Left lung (tissue), 4 donors: ENCODE measurements at regions not wholly inside any gene's neighbourhood (a gene's known extent, or its start where the extent isn't known, plus 50 kb on each side); places are given as distances from the start of the nearest gene placed in this dataset.

Experiments used
- ATAC-seq: fragments of 200-7000 bp; cut with Tn5 transposase; one replicate; pipeline ENCODE4 v1.9.1; 2020; ENCODE audit warnings: moderate library complexity
- DNase-seq, 4 donors: peaks; one replicate each; pipeline ENCODE4 v3.0.0-alpha.2; 2013 to 2020
- H3K27ac ChIP-seq, 2 donors: fragments of 200-600 bp; sonication (generic) in 1 of 2; one replicate each; pipeline versions ENCODE4 v1.5.0 to v1.8.0; 2020 to 2021
- H3K27me3 ChIP-seq, 2 donors: fragments of 200-600 bp; sonication (generic) in 1 of 2; one replicate each; pipeline versions ENCODE4 v1.5.0 to v1.8.0; 2020 to 2021
- H3K36me3 ChIP-seq, 2 donors: fragments of 200-600 bp; sonication (generic) in 1 of 2; one replicate each; pipeline versions ENCODE4 v1.5.0 to v1.8.0; 2020 to 2021
- H3K4me1 ChIP-seq, 2 donors: fragments of 200-600 bp; one replicate each; pipeline ENCODE4 v1.8.0; 2021
- H3K4me3 ChIP-seq, 2 donors: fragments of 200-600 bp; sonication (generic) in 1 of 2; one replicate each; pipeline versions ENCODE4 v1.5.0 to v1.8.0; 2020 to 2021; ENCODE audit warnings: mild to moderate bottlenecking in 1 of 2
- H3K9me3 ChIP-seq, 2 donors: fragments of 200-600 bp; sonication (generic) in 1 of 2; one replicate each; pipeline versions ENCODE4 v1.5.0 to v1.8.0; 2020 to 2021
- intact Hi-C, 2 donors: fragments of 100-400 bp; cut with DNase I; formaldehyde crosslinking; loops; one replicate each; pipeline versions ENCODE4 v1.11.2 to v1.14.2; 2022
- TF ChIP-seq, protein P1 (sequence below), 2 donors: fragments of 200-600 bp; sonication (generic) in 1 of 2; IDR thresholded peaks; one replicate each; pipeline versions ENCODE4 v1.5.0 to v1.8.0; 2021; ENCODE audit warnings: antibody characterized with exemption in 2 of 2
- donor health status: DM: no; HTN: yes; CAD: no.
- donor health status: DM: no; HTN: no; CAD: no.

GRCh38 chr14:65975865-65976264 lies 510.3 kb upstream of the CCDC196 start:
- Histone ChIP-seq H3K4me1 (no peaks in the 10 kb centered on the region), H3K4me3 (no peak overlapping the region), H3K27ac (no peak overlapping the region), H3K36me3 (no peaks in the 10 kb centered on the region), H3K9me3 (peaks cover 0 to 10% of the 10 kb centered on the region in 2 donors), H3K27me3 (no peaks in the 10 kb centered on the region)
- TF ChIP-seq, protein P1, sequence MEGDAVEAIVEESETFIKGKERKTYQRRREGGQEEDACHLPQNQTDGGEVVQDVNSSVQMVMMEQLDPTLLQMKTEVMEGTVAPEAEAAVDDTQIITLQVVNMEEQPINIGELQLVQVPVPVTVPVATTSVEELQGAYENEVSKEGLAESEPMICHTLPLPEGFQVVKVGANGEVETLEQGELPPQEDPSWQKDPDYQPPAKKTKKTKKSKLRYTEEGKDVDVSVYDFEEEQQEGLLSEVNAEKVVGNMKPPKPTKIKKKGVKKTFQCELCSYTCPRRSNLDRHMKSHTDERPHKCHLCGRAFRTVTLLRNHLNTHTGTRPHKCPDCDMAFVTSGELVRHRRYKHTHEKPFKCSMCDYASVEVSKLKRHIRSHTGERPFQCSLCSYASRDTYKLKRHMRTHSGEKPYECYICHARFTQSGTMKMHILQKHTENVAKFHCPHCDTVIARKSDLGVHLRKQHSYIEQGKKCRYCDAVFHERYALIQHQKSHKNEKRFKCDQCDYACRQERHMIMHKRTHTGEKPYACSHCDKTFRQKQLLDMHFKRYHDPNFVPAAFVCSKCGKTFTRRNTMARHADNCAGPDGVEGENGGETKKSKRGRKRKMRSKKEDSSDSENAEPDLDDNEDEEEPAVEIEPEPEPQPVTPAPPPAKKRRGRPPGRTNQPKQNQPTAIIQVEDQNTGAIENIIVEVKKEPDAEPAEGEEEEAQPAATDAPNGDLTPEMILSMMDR (IDR thresholded peaks at IDR 0.05), result no peak
- no peak for DNase-seq
- intact Hi-C loops, result no loop called here
- ATAC-seq, result no peak

- H3K27me3 ChIP-seq, result no peaks in the 10 kb centered on the region
- H3K9me3 ChIP-seq, result peaks cover 0 to 10% of the 10 kb centered on the region in 2 donors
- no peak overlapping the region for H3K4me3 ChIP-seq
- intact Hi-C loops, result no loop called here
- no peak overlapping the region for H3K27ac ChIP-seq
- DNase-seq (no peak), ATAC-seq (no peak)
- TF ChIP-seq, protein P1 (IDR thresholded peaks at IDR 0.05), result no peak
- no peaks in the 10 kb centered on the region for H3K4me1 ChIP-seq
- no peaks in the 10 kb centered on the region for H3K36me3 ChIP-seq
These were observed 509.3 kb upstream of the CCDC196 start for GRCh38 chr14:65976761-65977404.

- Histone ChIP-seq H3K4me3 (no peak overlapping the region), H3K27me3 (no peaks in the 10 kb centered on the region), H3K9me3 (peaks cover 0 to 10% of the 10 kb centered on the region in 2 donors), H3K4me1 (no peaks in the 10 kb centered on the region), H3K36me3 (no peaks in the 10 kb centered on the region), H3K27ac (no peak overlapping the region)
- DNase-seq (no peak), ATAC-seq (no peak)
- intact Hi-C loops, result no loop called here
- TF ChIP-seq, protein P1 (IDR thresholded peaks at IDR 0.05), result no peak
These were observed 504.9 kb upstream of the CCDC196 start for GRCh38 chr14:65981192-65981843.

GRCh38 chr14:65986041-65986440 lies 500.1 kb upstream of the CCDC196 start:
- Histone ChIP-seq H3K4me3 (no peak overlapping the region), H3K27ac (no peak overlapping the region), H3K27me3 (no peaks in the 10 kb centered on the region), H3K4me1 (no peaks in the 10 kb centered on the region), H3K36me3 (no peaks in the 10 kb centered on the region), H3K9me3 (no peaks in the 10 kb centered on the region)
- TF ChIP-seq, protein P1 (IDR thresholded peaks at IDR 0.05), result no peak
- ATAC-seq (no peak), DNase-seq (no peak)
- intact Hi-C loops, result no loop called here

DNA sequence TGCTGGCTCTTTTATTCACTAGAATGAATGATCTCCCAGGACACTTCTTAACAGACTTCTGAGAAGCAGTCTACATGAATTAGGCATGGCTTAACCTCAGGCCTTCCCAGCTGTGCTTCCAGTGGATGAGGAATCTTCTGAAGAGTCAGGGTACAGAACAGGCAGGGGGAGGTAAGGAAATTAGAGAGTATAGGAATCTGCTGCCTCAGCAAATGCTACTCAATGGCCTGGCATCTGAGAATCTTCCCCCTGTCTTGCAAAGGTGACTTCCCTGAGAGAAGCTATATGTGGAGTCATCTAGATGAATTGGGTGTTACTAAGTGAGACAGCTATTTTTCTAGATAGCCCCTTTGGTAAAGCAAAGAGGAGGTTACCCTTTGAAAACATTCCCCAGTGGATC lies 496.2 kb upstream of the CCDC196 start:
- Histone ChIP-seq H3K27me3 (no peaks in the 10 kb centered on the region), H3K4me3 (no peak overlapping the region), H3K36me3 (no peaks in the 10 kb centered on the region), H3K27ac (no peak overlapping the region), H3K4me1 (no peaks in the 10 kb centered on the region), H3K9me3 (no peaks in the 10 kb centered on the region)
- ATAC-seq (no peak), DNase-seq (no peak)
- intact Hi-C loops, result no loop called here
- TF ChIP-seq, protein P1 (IDR thresholded peaks at IDR 0.05), result no peak
